ENCODE measurements at regions not wholly inside any gene's neighbourhood (a gene's known extent, or its start where the extent isn't known, plus 50 kb on each side); places are given as distances from the start of the nearest gene placed in this dataset.
A peak's percentile ranks its signal among the peaks of the same experiment; 100 is the strongest.
"Not testable (repeated sequence)": the region's sequence is repeated elsewhere in the genome, so short reads cannot be mapped to it uniquely, and the experiment has no call there.

DNA sequence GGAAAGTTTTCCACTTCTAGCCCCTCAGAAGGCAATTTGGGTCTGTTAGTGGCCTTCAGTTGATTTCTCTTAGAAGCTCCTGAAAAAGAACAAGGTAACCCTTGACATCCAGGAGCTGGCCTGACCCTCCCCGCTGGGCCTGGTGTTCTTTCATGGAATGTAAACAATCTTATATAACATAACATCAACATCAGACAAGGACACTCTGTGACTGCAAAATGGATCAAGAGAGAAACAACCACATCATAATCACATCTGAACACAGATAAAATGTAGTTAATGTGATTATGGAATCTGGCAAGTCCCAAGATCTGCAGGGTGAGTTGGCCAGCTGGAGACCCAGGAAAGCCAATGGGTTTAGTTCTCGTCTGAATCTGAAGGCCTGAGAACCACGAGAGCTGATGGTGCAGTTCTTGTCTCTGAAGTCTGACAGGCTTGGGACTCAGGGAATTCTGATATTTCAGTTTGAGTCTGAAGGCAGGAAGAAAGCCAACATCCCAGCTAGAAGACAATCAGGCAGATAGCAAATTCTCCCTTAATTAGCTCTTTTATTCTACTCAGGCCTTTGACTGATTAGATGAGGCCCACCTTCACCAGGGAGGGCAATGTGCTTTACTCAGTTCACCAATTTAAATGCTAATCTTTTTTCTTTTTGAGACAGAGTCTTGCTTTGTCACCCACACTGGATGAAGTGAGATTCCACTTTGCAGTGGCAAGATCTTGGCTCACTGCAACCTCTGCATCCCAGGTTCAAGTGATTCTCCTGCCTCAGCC, 91.4 kb upstream of the NAMPT start:
- no peak for DNase-seq (ENCODE audit: low read depth in 2 of 2)

DNA sequence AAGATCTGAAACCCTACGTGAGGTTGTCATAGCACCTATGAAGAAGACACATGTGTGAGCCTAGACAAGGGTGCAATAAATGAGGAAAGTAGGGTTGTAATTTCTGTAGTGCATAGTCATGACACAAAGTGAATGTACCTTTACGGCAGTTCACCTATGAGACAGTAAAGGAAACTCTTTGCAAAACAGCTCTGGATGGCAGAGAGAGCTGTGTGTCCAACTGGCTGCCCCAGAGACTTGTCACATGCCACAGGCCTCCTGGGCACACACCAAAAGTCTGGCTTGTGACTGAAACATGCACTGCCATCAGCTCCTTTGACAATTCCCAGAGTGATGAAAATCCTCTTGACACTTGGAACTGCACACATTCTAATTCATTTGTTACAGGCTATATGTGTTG, 90.7 kb upstream of the NAMPT start:
- no peak for DNase-seq (ENCODE audit: low read depth in 2 of 2)

GRCh38 chr7:106374437-106374836, 89.7 kb upstream of the NAMPT start:
- no peak for DNase-seq (ENCODE audit: low read depth in 2 of 2)

GRCh38 chr7:106372595-106373318, 88.0 kb upstream of the NAMPT start:
- DNase-seq (ENCODE audit: low read depth in 2 of 2) = no peak

DNA sequence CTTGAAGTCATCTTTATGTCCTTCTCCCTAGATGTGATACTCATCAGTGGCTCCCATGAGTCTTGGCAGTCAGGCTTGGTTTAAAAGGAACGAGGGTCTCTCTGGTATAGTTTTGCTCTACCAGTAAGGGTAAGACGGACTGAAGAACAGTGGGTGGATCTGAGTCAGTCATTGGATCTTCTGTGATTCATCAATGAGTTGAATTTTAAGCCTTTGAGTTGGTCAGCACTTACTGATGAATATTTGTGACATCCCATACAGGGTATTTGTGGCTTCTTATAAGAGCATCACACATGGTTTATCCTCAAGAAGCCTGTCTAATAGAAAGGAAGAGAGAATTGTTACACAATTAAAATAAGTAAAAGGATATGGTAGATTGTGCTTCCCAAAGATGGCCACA, 87.3 kb upstream of the NAMPT start:
- DNase-seq (ENCODE audit: low read depth in 2 of 2) = no peak

GRCh38 chr7:106371629-106372028, 86.8 kb upstream of the NAMPT start:
- peak in 1 of 2 donors; percentile 5 for DNase-seq (ENCODE audit: low read depth in 2 of 2)

- DNase-seq (ENCODE audit: low read depth in 2 of 2) = no peak
These were observed 85.8 kb upstream of the NAMPT start for GRCh38 chr7:106370542-106370941.

DNA sequence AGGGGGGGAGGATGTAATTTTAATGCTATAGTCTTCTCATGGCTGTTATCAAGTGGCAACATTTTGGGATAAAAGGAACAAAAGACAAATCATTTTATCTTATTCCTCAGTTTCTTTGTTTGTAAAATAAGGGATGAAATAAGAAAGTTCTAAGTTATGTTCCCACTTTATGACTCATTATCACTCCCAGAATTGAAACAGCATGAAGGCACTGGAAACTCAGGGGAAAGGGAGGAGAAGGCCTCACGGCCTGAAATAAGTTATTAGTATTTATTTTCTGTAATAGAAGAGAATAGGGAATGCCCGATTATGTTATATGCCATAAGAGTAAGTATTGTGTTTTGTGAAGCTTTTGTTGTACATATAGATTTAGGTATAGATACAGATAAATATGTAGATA, 85.0 kb upstream of the NAMPT start:
- DNase-seq (ENCODE audit: low read depth in 2 of 2) = no peak

DNA sequence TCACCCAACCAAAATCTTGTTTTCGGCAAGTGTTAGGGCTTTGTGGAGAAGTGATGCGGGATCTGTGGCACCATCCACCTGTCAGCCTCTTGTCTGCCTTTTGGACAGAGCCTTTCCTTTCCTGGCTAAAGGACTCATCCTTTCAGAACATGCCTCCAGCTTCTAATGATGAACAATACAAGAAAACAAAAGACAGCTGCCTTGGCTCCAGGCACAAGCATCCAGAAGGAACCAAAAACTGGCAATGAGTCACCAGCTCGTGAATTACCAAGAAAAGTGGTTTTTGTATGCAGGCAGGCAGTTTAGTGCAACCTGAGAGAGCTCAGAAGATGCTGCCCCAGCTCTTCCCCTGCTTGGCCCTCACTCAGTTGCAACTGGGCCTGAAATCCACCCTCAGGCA, 84.6 kb upstream of the NAMPT start:
- peak in 1 of 2 donors; percentile 64 for DNase-seq (ENCODE audit: low read depth in 2 of 2)

DNA sequence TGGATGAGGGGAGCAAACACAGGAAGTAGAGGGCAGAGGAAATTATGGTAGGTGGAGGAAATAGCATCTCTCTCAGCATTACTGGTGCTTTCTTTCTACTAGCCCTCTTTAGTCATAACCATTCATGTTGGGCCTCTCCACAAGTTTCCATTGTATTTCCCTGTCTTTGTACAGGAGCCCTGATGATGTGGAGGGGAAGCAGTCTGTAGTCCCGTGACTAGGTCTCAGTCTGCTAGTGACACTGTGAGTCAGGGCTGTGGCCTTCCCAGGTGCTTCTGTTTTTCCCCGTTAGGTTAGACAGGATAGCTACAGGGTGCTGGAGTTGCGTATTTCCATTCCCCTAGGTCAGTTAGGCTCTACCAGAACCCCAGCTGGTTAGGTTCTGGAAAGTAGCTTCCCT, 82.9 kb upstream of the NAMPT start:
- no peak for DNase-seq (ENCODE audit: low read depth in 2 of 2)

- peak; percentile 28 to 64 for DNase-seq (ENCODE audit: low read depth in 2 of 2)
These were observed 82.2 kb upstream of the NAMPT start for GRCh38 chr7:106367018-106367420.

DNA sequence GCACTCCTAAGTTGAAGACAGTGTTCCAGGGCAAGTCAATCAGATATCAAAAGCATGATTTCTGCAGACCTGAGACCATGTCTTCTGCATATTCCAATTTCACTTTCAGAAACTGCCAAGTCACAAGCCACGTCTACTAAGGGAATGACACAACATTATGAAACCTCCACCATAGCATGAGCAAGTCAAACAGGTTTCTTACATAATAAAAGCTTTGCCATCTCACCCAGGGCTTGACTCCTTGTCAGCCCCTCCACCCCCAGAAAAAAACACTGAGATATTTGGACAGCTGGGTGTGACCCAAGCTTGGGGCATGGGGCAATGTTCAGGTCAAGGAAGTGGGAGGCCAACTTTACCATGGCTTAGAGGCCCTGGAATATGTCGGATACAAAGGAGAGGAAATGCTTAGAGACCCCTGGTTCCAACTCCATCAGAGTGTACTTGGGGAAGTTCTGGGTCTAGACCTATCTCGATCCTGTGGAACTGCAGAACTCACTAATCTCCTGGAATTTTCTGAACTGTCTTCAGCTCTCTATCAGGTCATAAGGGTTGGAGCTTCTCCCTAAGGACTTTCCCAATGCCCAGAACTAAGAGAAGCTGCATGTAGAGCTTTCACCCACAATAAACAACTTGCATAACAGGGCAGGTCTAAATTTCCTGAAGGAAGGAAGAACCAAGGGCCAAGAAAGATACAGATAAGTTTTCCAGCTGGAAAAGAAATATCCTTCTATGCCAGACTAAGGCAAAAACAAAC, 80.6 kb upstream of the NAMPT start:
- no peak for DNase-seq (ENCODE audit: low read depth in 2 of 2)

- not testable (repeated sequence) for DNase-seq (ENCODE audit: low read depth in 2 of 2)
These were observed 77.7 kb upstream of the NAMPT start for GRCh38 chr7:106362507-106362906.

GRCh38 chr7:106358103-106358663, 73.4 kb upstream of the NAMPT start:
- peak in 1 of 2 donors; percentile 16 for DNase-seq (ENCODE audit: low read depth in 2 of 2)

- DNase-seq (ENCODE audit: low read depth in 2 of 2) = no peak
These were observed 72.9 kb upstream of the NAMPT start for GRCh38 chr7:106357675-106358074.

DNA sequence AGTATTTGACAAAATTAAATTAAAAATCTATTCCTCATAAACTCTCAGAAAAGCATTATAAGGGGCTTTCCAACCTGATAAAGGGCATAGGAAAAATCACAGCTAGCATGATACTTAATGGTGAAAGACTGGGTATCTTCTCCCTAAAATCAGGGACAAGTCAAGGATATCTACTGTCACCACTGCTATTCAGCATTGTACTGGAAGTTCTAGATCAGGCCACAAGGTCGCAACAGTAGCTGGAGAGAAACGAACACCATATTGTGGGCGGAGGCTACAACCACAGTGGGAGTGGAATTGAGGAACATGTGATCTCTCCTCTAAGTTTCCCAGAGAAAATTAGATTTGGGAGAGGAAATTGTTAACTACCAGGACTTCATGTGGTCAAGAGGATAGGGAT, 70.0 kb upstream of the NAMPT start:
- DNase-seq (ENCODE audit: low read depth in 2 of 2) = no peak

DNA sequence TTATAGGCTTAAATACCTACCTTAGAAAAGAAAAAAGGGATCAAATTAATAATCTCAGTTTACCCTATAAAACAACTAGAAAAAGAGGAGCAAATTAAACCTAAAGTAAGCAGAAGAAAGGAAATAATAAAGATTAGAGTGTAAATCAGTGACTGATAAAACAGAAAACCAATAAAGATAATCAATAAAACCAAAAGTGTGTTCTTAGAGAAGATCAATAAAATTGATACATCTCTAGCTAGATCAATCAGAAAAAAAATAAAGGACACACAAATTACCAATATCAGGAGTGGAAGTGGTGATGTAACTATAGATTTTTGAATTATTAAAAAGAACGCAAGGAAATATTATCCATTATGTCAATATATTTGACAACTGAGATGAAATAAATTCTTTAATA, 69.2 kb upstream of the NAMPT start:
- DNase-seq (ENCODE audit: low read depth in 2 of 2) = no peak

DNA sequence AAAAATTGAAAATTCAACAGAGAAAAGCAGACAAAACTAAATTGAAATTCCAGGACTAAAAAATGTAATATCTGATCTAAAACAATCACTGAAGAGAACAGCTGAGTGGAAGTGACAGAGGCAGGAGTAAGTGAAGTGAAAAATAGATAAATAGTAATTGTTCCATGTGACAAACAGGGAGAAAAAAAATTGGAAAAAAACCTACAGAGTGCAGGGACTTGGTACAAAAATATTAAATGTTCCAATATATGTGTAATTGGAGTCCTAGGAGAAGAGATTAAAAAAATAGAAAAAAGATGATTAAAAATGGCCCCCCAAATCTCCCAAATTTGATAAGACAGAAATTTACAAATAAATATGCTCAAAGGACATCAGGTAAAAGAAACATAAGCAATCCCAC, 63.4 kb upstream of the NAMPT start:
- DNase-seq (ENCODE audit: low read depth in 2 of 2) = no peak

DNA sequence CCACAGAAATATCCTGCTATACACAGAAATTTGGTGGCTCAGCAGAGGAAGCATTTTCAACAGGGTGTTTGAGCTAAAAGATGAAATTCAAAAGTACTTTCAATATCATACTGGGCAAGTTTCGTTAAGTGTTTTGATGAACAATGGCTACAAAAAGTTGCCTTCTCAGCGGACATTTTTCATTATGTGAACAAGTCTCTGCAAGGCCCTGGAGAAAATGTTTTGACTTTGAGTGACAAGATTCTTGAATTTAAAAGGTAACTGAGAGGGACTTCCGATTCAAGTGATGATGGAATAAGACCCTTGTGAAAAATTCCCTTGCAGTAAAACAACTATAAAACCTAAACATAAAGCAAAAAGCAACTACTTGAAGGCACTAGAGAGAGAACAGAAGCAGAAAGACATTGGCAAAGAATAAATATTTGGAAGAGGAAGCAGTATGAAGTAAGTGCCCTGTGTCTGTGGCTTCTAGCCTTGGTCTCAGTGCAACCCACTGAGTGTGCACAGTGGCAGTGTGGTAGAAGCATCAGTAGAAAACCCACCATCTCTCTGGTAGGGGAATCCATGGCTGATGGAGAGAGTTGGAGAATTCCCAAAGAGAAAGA, 62.5 kb upstream of the NAMPT start:
- DNase-seq (ENCODE audit: low read depth in 2 of 2) = no peak

DNA sequence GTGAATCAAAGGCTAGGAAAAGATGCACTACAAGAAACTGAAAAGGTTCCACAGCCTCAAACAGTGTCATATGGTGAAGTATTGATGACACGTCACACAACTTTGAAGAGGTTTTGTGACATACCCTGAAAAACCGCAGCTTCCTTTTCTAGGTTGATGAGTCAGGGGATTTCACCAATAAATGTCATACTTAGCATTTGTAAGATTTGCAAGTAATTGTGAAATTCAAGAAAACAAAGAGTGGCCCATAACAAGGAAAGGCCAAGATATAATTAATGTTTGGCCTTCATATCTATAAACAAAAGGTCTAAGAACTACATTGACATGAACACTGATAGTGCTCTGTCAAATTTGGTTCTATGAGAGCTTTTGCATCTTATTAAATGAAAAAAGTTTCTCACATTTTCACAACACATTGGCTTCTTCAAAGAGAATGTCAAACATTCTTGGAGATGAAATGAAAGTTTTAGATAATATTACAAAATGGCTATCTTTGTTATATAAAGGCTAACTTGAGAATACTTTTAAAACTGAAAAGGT, 62.0 kb upstream of the NAMPT start:
- DNase-seq (ENCODE audit: low read depth in 2 of 2) = peak in 1 of 2 donors; percentile 94

- peak in 1 of 2 donors; percentile 28 for DNase-seq (ENCODE audit: low read depth in 2 of 2)
These were observed 61.4 kb upstream of the NAMPT start for GRCh38 chr7:106346167-106346677.
